Hematopoietic multipotent progenitor cell treated with erythropoietin and hydrocortisone succinate and interleukin-3 and kit ligand, for 6 days (in vitro differentiated cells): ENCODE measurements at regions not wholly inside any gene's neighbourhood (a gene's known extent, or its start where the extent isn't known, plus 50 kb on each side); places are given as distances from the start of the nearest gene placed in this dataset.
A peak's percentile ranks its signal among the peaks of the same experiment; 100 is the strongest.

Experiments
- DNase-seq: peaks from one replicate; pipeline ENCODE4 v3.0.0-alpha.2; 2015

GRCh38 chr7:12949060-12949931, 261.9 kb downstream of the ARL4A start:
- no peak for DNase-seq

GRCh38 chr7:12951397-12951801, 264.0 kb downstream of the ARL4A start:
- no peak for DNase-seq

GRCh38 chr7:12954380-12955033, 267.1 kb downstream of the ARL4A start:
- DNase-seq = no peak

GRCh38 chr7:12957487-12957886, 270.1 kb downstream of the ARL4A start:
- DNase-seq = peak; percentile 41

- peak; percentile 66 for DNase-seq
Measured at GRCh38 chr7:12961910-12962480, 274.6 kb downstream of the ARL4A start.

GRCh38 chr7:12963435-12963834, 276.0 kb downstream of the ARL4A start:
- DNase-seq = no peak

- no peak for DNase-seq
Measured at GRCh38 chr7:12964836-12965235, 277.4 kb downstream of the ARL4A start.

- DNase-seq = no peak
Measured at GRCh38 chr7:12965767-12966166, 278.3 kb downstream of the ARL4A start.

- no peak for DNase-seq
Measured at GRCh38 chr7:12967322-12967721, 279.9 kb downstream of the ARL4A start.

- DNase-seq = no peak
Measured at GRCh38 chr7:12968836-12969422, 281.5 kb downstream of the ARL4A start.

- DNase-seq = no peak
Measured at GRCh38 chr7:12970626-12971025, 283.2 kb downstream of the ARL4A start.

- no peak for DNase-seq
Measured at GRCh38 chr7:12974451-12975166, 287.2 kb downstream of the ARL4A start.

GRCh38 chr7:12975412-12975811, 288.0 kb downstream of the ARL4A start:
- no peak for DNase-seq

GRCh38 chr7:12979181-12979580, 291.7 kb downstream of the ARL4A start:
- DNase-seq = no peak

GRCh38 chr7:12982178-12982577, 294.7 kb downstream of the ARL4A start:
- no peak for DNase-seq

- no peak for DNase-seq
Measured at GRCh38 chr7:12984117-12984516, 296.7 kb downstream of the ARL4A start.

GRCh38 chr7:12985228-12985627, 297.8 kb downstream of the ARL4A start:
- no peak for DNase-seq

- DNase-seq = no peak
Measured at GRCh38 chr7:12985752-12986151, 298.3 kb downstream of the ARL4A start.

GRCh38 chr7:12987238-12987637, 299.8 kb downstream of the ARL4A start:
- DNase-seq = no peak

GRCh38 chr7:12990440-12990839, 303.0 kb downstream of the ARL4A start:
- no peak for DNase-seq

GRCh38 chr7:12993025-12993424, 305.6 kb downstream of the ARL4A start:
- no peak for DNase-seq

- DNase-seq = no peak
Measured at GRCh38 chr7:12995912-12996469, 308.6 kb downstream of the ARL4A start.

GRCh38 chr7:13007331-13007730, 319.9 kb downstream of the ARL4A start:
- no peak for DNase-seq
